HepG2 (cell line): ENCODE measurements at regions not wholly inside any gene's neighbourhood (a gene's known extent, or its start where the extent isn't known, plus 50 kb on each side); places are given as distances from the start of the nearest gene placed in this dataset.

Source experiments
- ATAC-seq: fragments of 200-7000 bp; cut with Tn5 transposase; 3 replicates; pipeline ENCODE4 v1.9.1; 2020; ENCODE audit warnings: mild to moderate bottlenecking, moderate library complexity
- BruUV-seq: library from RNA; stranded (reverse); fragments of 400-500 nt; replicated peaks from 2 replicates; lab custom pipeline; 2021; lab: Mats Ljungman, UMichigan
- CTCF ChIA-PET: fragments of 300-600 bp; formaldehyde crosslinking; extraction: SDS; loops from one replicate; lab custom pipeline; 2021; ENCODE audit warnings: low total read pairs, inconsistent platforms, low intra/inter-chr PET ratio; lab: Yijun Ruan, JAX
- POLR2A ChIA-PET: fragments of 350-600 bp; sonication (Branson Sonifier 250); formaldehyde crosslinking; loops from one replicate; lab custom pipeline; 2020; ENCODE audit warnings: antibody characterized with exemption, inconsistent platforms; lab: Yijun Ruan, JAX
- DNase-seq: peaks from one replicate; pipeline ENCODE4 v3.0.0-alpha.2; 2015; ENCODE audit warnings: low spot score
- FAIRE-seq: peaks from 3 replicates; lab custom pipeline; 2011; peaks lifted over from hg19 to GRCh38; lab: Jason Lieb, UNC
- H2AFZ ChIP-seq: one replicate; pipeline ENCODE4 v1.6.1; 2011; ENCODE audit warnings: low read length, inconsistent platforms
- H3K27ac ChIP-seq: fragments of 300-600 bp; 3 replicates; pipeline ENCODE4 v1.8.0; 2011; ENCODE audit warnings: mixed run types, mild to moderate bottlenecking, mixed read lengths, low read length, inconsistent platforms; ENCODE audit not compliant: insufficient read depth; ENCODE audit errors: extremely low read length
- H3K27me3 ChIP-seq, 2 experiments: fragments of 200-600 bp in 1 of 2; 2 replicates in 1 of 2; 3 replicates in 1 of 2; pipeline versions ENCODE4 v1.6.0 to v1.8.0; 2011; ENCODE audit warnings: low read length in 2 of 2, mild to moderate bottlenecking in 2 of 2, moderate library complexity in 2 of 2, inconsistent platforms in 1 of 2; ENCODE audit not compliant: insufficient read depth in 2 of 2, control insufficient read depth in 1 of 2
- H3K36me3 ChIP-seq, 2 experiments: fragments of 200-600 bp in 1 of 2; replicated peaks in 1 of 2; 2 replicates in 1 of 2; 3 replicates in 1 of 2; pipeline versions ENCODE4 v1.5.1 to v1.8.0; 2011; ENCODE audit warnings: low read length in 2 of 2, inconsistent platforms in 1 of 2; ENCODE audit not compliant: insufficient read depth in 2 of 2, control insufficient read depth in 1 of 2
- H3K4me1 ChIP-seq: 2 replicates; pipeline ENCODE4 v1.5.1; 2012; ENCODE audit warnings: low read length, inconsistent platforms; ENCODE audit not compliant: insufficient read depth
- H3K4me2 ChIP-seq: 2 replicates; pipeline ENCODE4 v1.6.0; 2011; ENCODE audit warnings: low read depth, low read length, inconsistent platforms
- H3K4me3 ChIP-seq, 3 experiments: fragments of 200-600 bp in 1 of 3; sonication (generic), shearing (Covaris generic) in 1 of 3; replicated peaks in 1 of 3; 2 replicates each; pipeline ENCODE4 v1.5.1; 2011 to 2016; ENCODE audit warnings: low read length in 3 of 3, inconsistent platforms in 2 of 3, low read depth in 2 of 3, mild to moderate bottlenecking in 2 of 3, control low read depth in 1 of 3, mixed read lengths in 1 of 3; ENCODE audit not compliant: insufficient read depth in 1 of 3
- H3K79me2 ChIP-seq: one replicate; pipeline ENCODE4 v1.6.1; 2011; ENCODE audit warnings: low read length, inconsistent platforms; ENCODE audit not compliant: insufficient read depth
- H3K9ac ChIP-seq: 2 replicates; pipeline ENCODE4 v1.6.0; 2011; ENCODE audit warnings: mild to moderate bottlenecking, low read depth, low read length, inconsistent platforms; ENCODE audit not compliant: insufficient read depth
- H3K9me3 ChIP-seq: 2 replicates; pipeline ENCODE4 v1.5.1; 2012; ENCODE audit warnings: mild to moderate bottlenecking, low read length
- H4K20me1 ChIP-seq: 2 replicates; pipeline ENCODE4 v1.6.0; 2011; ENCODE audit warnings: inconsistent platforms, mild to moderate bottlenecking, low read length, moderate library complexity; ENCODE audit not compliant: insufficient read depth
- EED ChIP-seq: sonication (generic); formaldehyde crosslinking; IDR thresholded peaks from 2 replicates; pipeline ENCODE4 v1.5.0; 2020; ENCODE audit warnings: mild to moderate bottlenecking, missing genetic modification reagents
- PTBP1 ChIP-seq: fragments of 200-400 bp; formaldehyde crosslinking; IDR thresholded peaks from 2 replicates; pipeline ENCODE4 v1.6.1; 2018; ENCODE audit warnings: low read length, low read depth; ENCODE audit not compliant: poor library complexity, severe bottlenecking
- TAF1 ChIP-seq: sonication (generic); formaldehyde crosslinking; IDR thresholded peaks from 2 replicates; pipeline ENCODE4 v1.4.0; 2020; ENCODE audit warnings: missing genetic modification reagents
- ZC3H4 ChIP-seq: sonication (generic); formaldehyde crosslinking; IDR thresholded peaks from 2 replicates; pipeline ENCODE4 v1.4.0; 2020; ENCODE audit warnings: missing genetic modification reagents, borderline replicate concordance
- ZNF619 ChIP-seq: sonication (generic); formaldehyde crosslinking; IDR thresholded peaks from 2 replicates; pipeline ENCODE4 v1.4.0; 2020; ENCODE audit warnings: mild to moderate bottlenecking, missing genetic modification reagents
- WGBS: methylation state at CpG from one replicate; pipeline ENCODE4 v1.1.6; 2017; ENCODE audit warnings: low lambda C conversion rate; 5-methylcytosine and 5-hydroxymethylcytosine counted together
- in situ Hi-C: cut with HindIII; loops from 2 replicates; pipeline ENCODE4 v1.10.0; 2017; ENCODE audit warnings: low pct_unique_long_range_greater_than_20kb; ENCODE audit not compliant: extremely low pct_ligation_motif_present
- intact Hi-C: fragments of 100-400 bp; cut with micrococcal nuclease; formaldehyde crosslinking; loops from one replicate; pipeline ENCODE4 v1.10.0; 2022; ENCODE audit not compliant: unreplicated experiment
- TF ChIP-seq, protein P1 (sequence below): sonication (generic); formaldehyde crosslinking; IDR thresholded peaks from 2 replicates; pipeline ENCODE4 v1.4.0; 2020; ENCODE audit warnings: missing genetic modification reagents
- TF ChIP-seq, protein P2 (sequence below): sonication (generic); formaldehyde crosslinking; IDR thresholded peaks from 2 replicates; pipeline ENCODE4 v1.4.0; 2020; ENCODE audit warnings: mild to moderate bottlenecking, missing genetic modification reagents
- TF ChIP-seq, protein P3 (sequence below): sonication (generic); formaldehyde crosslinking; IDR thresholded peaks from 2 replicates; pipeline ENCODE4 v1.4.0; 2020; ENCODE audit warnings: missing genetic modification reagents, borderline replicate concordance
- TF ChIP-seq, protein P4 (sequence below): sonication (generic); formaldehyde crosslinking; IDR thresholded peaks from 2 replicates; pipeline ENCODE4 v1.9.0; 2021; ENCODE audit warnings: mild to moderate bottlenecking, missing genetic modification reagents
- TF ChIP-seq, protein P5 (sequence below): sonication (generic); formaldehyde crosslinking; IDR thresholded peaks from 2 replicates; pipeline ENCODE4 v1.5.0; 2020; ENCODE audit warnings: missing genetic modification reagents

DNA sequence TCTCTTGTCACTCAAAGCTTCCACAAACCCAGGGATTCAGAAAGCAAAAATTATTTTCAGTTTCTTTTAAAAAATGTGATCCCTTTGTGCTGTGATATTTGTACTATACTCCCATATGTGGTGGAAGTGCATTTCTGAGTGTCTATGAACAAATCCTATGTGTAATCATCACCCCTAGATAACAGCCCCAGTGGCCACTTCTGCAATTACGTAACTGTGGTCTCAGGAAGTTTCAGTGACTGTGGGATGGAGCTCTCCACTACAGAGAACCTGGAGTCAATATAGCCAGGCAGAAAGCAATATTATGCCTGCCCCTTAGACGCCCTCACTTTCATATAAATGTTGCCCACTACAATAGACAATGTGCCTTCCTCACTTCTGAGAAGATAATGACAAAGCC, 1101.7 kb upstream of the GHITM start:
- ChIA-PET POLR2A (no interaction called here), CTCF (no interaction called here)
- Histone ChIP-seq H3K27ac (no peak overlapping the region), H3K79me2 (no peaks in the 10 kb centered on the region), H3K36me3 (no peaks in the 10 kb centered on the region), H3K9ac (no peak overlapping the region), H2AFZ (no peak overlapping the region), H3K27me3 (no peaks in the 10 kb centered on the region), H3K4me1 (no peaks in the 10 kb centered on the region), H4K20me1 (no peaks in the 10 kb centered on the region), H3K4me3 (no peak overlapping the region), H3K9me3 (peaks cover 55% of the 10 kb centered on the region), H3K4me2 (no peak overlapping the region)
- no TSS peak for BruUV-seq
- no peak for DNase-seq
- 7% methylated on average over 2 of the region's 2 CpGs for whole genome bisulfite sequencing
- no peak for ATAC-seq
- in situ Hi-C loops, result no loop called here
- intact Hi-C loops, result no loop called here
- no peak for FAIRE-seq
- TF ChIP-seq, protein P1, sequence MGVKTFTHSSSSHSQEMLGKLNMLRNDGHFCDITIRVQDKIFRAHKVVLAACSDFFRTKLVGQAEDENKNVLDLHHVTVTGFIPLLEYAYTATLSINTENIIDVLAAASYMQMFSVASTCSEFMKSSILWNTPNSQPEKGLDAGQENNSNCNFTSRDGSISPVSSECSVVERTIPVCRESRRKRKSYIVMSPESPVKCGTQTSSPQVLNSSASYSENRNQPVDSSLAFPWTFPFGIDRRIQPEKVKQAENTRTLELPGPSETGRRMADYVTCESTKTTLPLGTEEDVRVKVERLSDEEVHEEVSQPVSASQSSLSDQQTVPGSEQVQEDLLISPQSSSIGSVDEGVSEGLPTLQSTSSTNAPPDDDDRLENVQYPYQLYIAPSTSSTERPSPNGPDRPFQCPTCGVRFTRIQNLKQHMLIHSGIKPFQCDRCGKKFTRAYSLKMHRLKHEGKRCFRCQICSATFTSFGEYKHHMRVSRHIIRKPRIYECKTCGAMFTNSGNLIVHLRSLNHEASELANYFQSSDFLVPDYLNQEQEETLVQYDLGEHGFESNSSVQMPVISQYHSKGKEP (CRISPR knock-in tag), result no peak
- no peak for TF ChIP-seq TAF1 (CRISPR knock-in tag)
- TF ChIP-seq, protein P2, sequence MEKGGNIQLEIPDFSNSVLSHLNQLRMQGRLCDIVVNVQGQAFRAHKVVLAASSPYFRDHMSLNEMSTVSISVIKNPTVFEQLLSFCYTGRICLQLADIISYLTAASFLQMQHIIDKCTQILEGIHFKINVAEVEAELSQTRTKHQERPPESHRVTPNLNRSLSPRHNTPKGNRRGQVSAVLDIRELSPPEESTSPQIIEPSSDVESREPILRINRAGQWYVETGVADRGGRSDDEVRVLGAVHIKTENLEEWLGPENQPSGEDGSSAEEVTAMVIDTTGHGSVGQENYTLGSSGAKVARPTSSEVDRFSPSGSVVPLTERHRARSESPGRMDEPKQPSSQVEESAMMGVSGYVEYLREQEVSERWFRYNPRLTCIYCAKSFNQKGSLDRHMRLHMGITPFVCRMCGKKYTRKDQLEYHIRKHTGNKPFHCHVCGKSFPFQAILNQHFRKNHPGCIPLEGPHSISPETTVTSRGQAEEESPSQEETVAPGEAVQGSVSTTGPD, result no peak
- TF ChIP-seq, protein P3, sequence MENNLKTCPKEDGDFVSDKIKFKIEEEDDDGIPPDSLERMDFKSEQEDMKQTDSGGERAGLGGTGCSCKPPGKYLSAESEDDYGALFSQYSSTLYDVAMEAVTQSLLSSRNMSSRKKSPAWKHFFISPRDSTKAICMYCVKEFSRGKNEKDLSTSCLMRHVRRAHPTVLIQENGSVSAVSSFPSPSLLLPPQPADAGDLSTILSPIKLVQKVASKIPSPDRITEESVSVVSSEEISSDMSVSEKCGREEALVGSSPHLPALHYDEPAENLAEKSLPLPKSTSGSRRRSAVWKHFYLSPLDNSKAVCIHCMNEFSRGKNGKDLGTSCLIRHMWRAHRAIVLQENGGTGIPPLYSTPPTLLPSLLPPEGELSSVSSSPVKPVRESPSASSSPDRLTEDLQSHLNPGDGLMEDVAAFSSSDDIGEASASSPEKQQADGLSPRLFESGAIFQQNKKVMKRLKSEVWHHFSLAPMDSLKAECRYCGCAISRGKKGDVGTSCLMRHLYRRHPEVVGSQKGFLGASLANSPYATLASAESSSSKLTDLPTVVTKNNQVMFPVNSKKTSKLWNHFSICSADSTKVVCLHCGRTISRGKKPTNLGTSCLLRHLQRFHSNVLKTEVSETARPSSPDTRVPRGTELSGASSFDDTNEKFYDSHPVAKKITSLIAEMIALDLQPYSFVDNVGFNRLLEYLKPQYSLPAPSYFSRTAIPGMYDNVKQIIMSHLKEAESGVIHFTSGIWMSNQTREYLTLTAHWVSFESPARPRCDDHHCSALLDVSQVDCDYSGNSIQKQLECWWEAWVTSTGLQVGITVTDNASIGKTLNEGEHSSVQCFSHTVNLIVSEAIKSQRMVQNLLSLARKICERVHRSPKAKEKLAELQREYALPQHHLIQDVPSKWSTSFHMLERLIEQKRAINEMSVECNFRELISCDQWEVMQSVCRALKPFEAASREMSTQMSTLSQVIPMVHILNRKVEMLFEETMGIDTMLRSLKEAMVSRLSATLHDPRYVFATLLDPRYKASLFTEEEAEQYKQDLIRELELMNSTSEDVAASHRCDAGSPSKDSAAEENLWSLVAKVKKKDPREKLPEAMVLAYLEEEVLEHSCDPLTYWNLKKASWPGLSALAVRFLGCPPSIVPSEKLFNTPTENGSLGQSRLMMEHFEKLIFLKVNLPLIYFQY (CRISPR knock-in tag), result no peak
- no peak for TF ChIP-seq EED (CRISPR knock-in tag)
- no peak for TF ChIP-seq ZNF619
- no peak for TF ChIP-seq ZC3H4 (CRISPR knock-in tag)
- TF ChIP-seq, protein P4, sequence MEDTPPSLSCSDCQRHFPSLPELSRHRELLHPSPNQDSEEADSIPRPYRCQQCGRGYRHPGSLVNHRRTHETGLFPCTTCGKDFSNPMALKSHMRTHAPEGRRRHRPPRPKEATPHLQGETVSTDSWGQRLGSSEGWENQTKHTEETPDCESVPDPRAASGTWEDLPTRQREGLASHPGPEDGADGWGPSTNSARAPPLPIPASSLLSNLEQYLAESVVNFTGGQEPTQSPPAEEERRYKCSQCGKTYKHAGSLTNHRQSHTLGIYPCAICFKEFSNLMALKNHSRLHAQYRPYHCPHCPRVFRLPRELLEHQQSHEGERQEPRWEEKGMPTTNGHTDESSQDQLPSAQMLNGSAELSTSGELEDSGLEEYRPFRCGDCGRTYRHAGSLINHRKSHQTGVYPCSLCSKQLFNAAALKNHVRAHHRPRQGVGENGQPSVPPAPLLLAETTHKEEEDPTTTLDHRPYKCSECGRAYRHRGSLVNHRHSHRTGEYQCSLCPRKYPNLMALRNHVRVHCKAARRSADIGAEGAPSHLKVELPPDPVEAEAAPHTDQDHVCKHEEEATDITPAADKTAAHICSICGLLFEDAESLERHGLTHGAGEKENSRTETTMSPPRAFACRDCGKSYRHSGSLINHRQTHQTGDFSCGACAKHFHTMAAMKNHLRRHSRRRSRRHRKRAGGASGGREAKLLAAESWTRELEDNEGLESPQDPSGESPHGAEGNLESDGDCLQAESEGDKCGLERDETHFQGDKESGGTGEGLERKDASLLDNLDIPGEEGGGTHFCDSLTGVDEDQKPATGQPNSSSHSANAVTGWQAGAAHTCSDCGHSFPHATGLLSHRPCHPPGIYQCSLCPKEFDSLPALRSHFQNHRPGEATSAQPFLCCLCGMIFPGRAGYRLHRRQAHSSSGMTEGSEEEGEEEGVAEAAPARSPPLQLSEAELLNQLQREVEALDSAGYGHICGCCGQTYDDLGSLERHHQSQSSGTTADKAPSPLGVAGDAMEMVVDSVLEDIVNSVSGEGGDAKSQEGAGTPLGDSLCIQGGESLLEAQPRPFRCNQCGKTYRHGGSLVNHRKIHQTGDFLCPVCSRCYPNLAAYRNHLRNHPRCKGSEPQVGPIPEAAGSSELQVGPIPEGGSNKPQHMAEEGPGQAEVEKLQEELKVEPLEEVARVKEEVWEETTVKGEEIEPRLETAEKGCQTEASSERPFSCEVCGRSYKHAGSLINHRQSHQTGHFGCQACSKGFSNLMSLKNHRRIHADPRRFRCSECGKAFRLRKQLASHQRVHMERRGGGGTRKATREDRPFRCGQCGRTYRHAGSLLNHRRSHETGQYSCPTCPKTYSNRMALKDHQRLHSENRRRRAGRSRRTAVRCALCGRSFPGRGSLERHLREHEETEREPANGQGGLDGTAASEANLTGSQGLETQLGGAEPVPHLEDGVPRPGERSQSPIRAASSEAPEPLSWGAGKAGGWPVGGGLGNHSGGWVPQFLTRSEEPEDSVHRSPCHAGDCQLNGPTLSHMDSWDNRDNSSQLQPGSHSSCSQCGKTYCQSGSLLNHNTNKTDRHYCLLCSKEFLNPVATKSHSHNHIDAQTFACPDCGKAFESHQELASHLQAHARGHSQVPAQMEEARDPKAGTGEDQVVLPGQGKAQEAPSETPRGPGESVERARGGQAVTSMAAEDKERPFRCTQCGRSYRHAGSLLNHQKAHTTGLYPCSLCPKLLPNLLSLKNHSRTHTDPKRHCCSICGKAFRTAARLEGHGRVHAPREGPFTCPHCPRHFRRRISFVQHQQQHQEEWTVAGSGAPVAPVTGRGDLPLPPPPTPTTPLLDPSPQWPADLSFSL (CRISPR knock-in tag), result no peak
- TF ChIP-seq, protein P5, sequence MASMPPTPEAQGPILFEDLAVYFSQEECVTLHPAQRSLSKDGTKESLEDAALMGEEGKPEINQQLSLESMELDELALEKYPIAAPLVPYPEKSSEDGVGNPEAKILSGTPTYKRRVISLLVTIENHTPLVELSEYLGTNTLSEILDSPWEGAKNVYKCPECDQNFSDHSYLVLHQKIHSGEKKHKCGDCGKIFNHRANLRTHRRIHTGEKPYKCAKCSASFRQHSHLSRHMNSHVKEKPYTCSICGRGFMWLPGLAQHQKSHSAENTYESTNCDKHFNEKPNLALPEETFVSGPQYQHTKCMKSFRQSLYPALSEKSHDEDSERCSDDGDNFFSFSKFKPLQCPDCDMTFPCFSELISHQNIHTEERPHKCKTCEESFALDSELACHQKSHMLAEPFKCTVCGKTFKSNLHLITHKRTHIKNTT (CRISPR knock-in tag), result no peak
- no peak for TF ChIP-seq PTBP1
